ENCODE measurements at regions not wholly inside any gene's neighbourhood (a gene's known extent, or its start where the extent isn't known, plus 50 kb on each side); places are given as distances from the start of the nearest gene placed in this dataset.

DNA sequence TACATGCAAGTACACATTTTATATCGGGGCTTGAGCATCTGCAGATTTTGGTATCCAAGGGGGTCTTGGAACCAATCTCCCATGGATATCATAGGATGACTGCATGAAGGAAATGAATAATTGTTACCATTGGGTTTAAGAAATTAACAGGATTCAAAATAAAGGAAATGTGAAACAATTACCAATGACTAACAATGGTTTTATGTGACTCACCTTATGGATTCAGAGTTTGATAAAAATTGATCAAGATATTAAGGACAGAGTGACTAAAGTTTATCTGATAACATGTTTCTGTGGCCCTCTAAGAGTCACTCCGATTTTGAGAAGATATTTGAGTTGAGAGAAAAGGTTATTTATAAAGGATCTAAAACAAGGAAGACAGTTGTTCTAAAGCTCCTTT is 93.0 kb upstream of the ODAD2 start:
- Histone ChIP-seq H3K4me2 (ENCODE audit: low read length) (no peak overlapping the region), H2AFZ (ENCODE audit: low read length) (no peak overlapping the region), H3K36me3 (ENCODE audit: insufficient read depth, low read length) (no peaks in the 10 kb centered on the region), H3K9ac (ENCODE audit: low read length) (no peak overlapping the region), H3K9me3 (ENCODE audit: low read length) (no peaks in the 10 kb centered on the region), H4K20me1 (ENCODE audit: insufficient read depth, low read length) (no peaks in the 10 kb centered on the region), H3F3A (ENCODE audit: insufficient read depth, low read length) (no peaks in the 10 kb centered on the region), H3K79me2 (ENCODE audit: insufficient read depth, low read length) (no peaks in the 10 kb centered on the region), H3K4me1 (ENCODE audit: insufficient read depth, low read length, severe bottlenecking) (no peaks in the 10 kb centered on the region), H3K9me2 (ENCODE audit: low read depth, low read length) (no peaks in the 10 kb centered on the region), H3K27ac (ENCODE audit: low read depth, low read length, poor library complexity, severe bottlenecking) (no peak overlapping the region), H3K27me3 (ENCODE audit: insufficient read depth, low read length) (no peaks in the 10 kb centered on the region), H3K4me3 (ENCODE audit: low read depth, low read length, poor library complexity, severe bottlenecking) (no peak overlapping the region)
- TF ChIP-seq CTCF (IDR thresholded peaks at IDR 0.05; ENCODE audit: low read length) (no peak), EZH2 (IDR thresholded peaks at IDR 0.05; ENCODE audit: borderline replicate concordance, low read length) (no peak)

DNA sequence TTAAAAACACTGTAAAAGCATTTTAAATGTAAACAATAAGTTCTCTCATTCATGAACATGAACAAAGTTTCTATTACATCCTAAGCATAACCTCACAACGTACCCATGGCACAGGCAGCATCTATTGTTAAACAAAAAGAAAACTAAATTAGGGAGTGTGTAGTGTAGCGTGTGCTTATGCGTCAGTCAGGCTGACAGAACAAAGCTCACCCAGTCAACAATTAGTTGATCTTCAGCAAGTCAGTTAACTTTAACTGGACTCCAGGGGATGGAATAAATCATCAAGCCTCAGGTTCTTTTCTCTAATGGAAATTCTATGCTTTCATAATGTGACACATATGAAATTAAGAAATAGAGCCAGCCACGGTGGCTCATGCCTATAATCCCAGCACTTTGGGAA is 91.6 kb upstream of the ODAD2 start:
- Histone ChIP-seq H3F3A (ENCODE audit: insufficient read depth, low read length) (no peaks in the 10 kb centered on the region), H3K4me3 (ENCODE audit: low read depth, low read length, poor library complexity, severe bottlenecking) (no peak overlapping the region), H3K27me3 (ENCODE audit: insufficient read depth, low read length) (no peaks in the 10 kb centered on the region), H4K20me1 (ENCODE audit: insufficient read depth, low read length) (no peaks in the 10 kb centered on the region), H3K27ac (ENCODE audit: low read depth, low read length, poor library complexity, severe bottlenecking) (no peak overlapping the region), H3K79me2 (ENCODE audit: insufficient read depth, low read length) (no peaks in the 10 kb centered on the region), H2AFZ (ENCODE audit: low read length) (no peak overlapping the region), H3K4me1 (ENCODE audit: insufficient read depth, low read length, severe bottlenecking) (no peaks in the 10 kb centered on the region), H3K9ac (ENCODE audit: low read length) (no peak overlapping the region), H3K36me3 (ENCODE audit: insufficient read depth, low read length) (no peaks in the 10 kb centered on the region), H3K4me2 (ENCODE audit: low read length) (no peak overlapping the region), H3K9me2 (ENCODE audit: low read depth, low read length) (no peaks in the 10 kb centered on the region), H3K9me3 (ENCODE audit: low read length) (no peaks in the 10 kb centered on the region)
- no peak for TF ChIP-seq EZH2 (IDR thresholded peaks at IDR 0.05; ENCODE audit: borderline replicate concordance, low read length)
- TF ChIP-seq CTCF (IDR thresholded peaks at IDR 0.05; ENCODE audit: low read length): no peak

GRCh38 chr10:28089467-28089866 is 90.6 kb upstream of the ODAD2 start:
- Histone ChIP-seq H3K4me3 (ENCODE audit: low read depth, low read length, poor library complexity, severe bottlenecking) (no peak overlapping the region), H3K4me1 (ENCODE audit: insufficient read depth, low read length, severe bottlenecking) (no peaks in the 10 kb centered on the region), H3K27me3 (ENCODE audit: insufficient read depth, low read length) (no peaks in the 10 kb centered on the region), H2AFZ (ENCODE audit: low read length) (no peak overlapping the region), H3K36me3 (ENCODE audit: insufficient read depth, low read length) (no peaks in the 10 kb centered on the region), H3K79me2 (ENCODE audit: insufficient read depth, low read length) (no peaks in the 10 kb centered on the region), H3K9me2 (ENCODE audit: low read depth, low read length) (no peaks in the 10 kb centered on the region), H3F3A (ENCODE audit: insufficient read depth, low read length) (no peaks in the 10 kb centered on the region), H3K4me2 (ENCODE audit: low read length) (no peak overlapping the region), H3K9ac (ENCODE audit: low read length) (no peak overlapping the region), H3K27ac (ENCODE audit: low read depth, low read length, poor library complexity, severe bottlenecking) (no peak overlapping the region), H3K9me3 (ENCODE audit: low read length) (no peaks in the 10 kb centered on the region), H4K20me1 (ENCODE audit: insufficient read depth, low read length) (no peaks in the 10 kb centered on the region)
- no peak for TF ChIP-seq CTCF (IDR thresholded peaks at IDR 0.05; ENCODE audit: low read length)
- no peak for TF ChIP-seq EZH2 (IDR thresholded peaks at IDR 0.05; ENCODE audit: borderline replicate concordance, low read length)

Data from OCI-LY1 (cell line).